Tongue (tissue), 1 donor: ENCODE measurements at regions not wholly inside any gene's neighbourhood (a gene's known extent, or its start where the extent isn't known, plus 50 kb on each side); places are given as distances from the start of the nearest gene placed in this dataset.

Experiments used
- DNase-seq: peaks from one replicate; pipeline ENCODE4 v3.0.0-alpha.2; 2015

DNA sequence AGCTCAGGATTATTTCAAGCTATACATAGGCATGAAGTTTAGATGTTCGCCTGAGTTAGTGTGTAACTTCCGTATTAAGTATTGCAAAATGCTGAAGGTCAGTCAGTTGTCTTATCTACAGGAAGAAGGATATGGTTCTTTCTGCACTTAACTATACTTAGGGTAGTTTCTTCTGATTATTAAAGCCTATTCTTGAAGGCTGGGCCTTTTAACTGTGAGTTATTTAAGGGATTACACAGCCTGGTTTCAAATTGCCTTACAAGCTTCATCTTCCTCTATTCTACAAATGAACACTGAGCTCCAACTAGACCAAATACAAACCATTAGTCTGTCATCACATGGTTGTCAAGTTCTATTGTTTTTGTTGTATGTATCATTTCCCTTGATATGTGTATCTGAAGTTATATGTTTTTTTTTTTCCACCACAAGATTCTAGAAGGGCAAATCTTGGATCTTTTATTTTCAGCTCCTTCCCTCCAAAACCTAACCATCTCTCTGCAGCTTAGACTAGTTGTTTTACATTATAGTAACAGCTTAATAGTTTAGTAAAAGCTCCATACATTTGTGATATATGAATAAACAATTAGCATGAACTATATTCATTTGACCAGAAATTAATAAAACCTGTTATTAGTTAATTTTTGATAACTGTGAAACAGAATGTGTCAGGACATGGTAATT lies 272.9 kb upstream of the KCNMB2 start:
- peak; percentile 6 for DNase-seq

- DNase-seq = no peak
These were observed 268.9 kb upstream of the KCNMB2 start for GRCh38 chr3:178267158-178267844.

GRCh38 chr3:178270838-178271237 lies 265.4 kb upstream of the KCNMB2 start:
- DNase-seq = no peak

DNA sequence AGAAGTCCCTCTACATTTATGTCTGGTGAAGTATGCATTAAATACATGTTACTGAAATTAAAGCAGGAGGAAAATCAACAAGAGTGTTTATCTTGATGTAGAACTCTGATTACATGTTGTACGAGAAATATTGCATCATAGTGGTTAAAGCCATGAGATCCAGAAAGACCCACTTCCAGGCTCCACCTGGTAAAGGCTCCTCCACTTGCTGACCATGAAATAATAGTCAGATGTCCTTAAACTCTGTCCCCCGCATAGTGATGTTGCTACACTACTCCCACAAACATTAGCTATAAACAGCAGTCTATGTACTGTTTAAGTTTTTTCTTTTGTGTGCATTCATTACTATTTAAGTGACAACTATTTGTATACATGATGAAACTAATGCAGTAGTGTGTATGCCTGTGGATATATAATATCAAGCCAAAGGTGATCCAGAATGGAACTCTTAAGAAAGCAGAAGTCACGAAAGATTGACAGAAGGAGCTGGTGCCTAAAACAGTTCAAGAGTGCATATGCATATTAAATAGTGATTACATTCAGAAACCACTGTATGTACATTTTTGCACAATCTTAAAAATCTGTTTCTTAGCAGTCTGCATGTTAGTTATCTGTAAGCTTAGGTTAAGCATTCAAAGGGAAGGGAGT lies 264.4 kb upstream of the KCNMB2 start:
- DNase-seq = no peak

DNA sequence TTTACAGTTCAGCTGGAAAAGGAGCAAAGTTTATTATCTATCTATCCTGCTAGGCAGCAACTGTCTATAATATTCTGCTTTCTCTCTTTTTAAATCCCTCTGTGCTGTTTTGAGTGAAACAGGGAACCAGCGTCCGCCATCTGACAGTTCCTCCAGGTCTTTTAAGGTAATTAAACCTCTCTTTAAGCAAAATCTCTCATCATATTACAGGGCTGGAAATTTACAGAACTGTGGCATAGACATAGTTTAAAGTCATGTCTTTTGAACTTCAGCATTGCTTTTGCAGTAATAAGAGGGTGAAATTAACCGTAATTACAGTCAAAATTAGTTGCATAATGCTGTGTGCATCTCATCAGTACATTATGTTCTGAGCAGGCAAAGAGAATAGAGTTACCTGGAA lies 263.4 kb upstream of the KCNMB2 start:
- DNase-seq = no peak

GRCh38 chr3:178274711-178275110 lies 261.5 kb upstream of the KCNMB2 start:
- DNase-seq = no peak

DNA sequence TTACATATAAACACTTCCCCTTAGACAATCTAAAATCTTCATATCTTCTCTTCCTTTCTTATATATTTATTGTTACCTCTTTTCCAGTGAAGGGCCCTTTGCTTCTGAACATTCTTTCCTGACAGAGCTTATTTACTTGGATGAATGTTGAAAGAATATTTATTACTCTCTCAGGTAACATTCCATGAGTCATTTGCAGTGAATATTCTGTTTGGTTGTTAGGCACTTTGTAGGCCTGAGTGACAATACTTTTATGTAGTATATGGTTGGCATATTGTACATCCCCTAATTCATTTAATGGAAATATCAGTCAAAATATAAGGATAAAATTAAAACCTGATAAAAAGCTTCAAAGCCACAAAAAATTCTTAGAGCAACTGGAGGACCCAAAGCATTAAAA lies 260.9 kb upstream of the KCNMB2 start:
- no peak for DNase-seq

DNA sequence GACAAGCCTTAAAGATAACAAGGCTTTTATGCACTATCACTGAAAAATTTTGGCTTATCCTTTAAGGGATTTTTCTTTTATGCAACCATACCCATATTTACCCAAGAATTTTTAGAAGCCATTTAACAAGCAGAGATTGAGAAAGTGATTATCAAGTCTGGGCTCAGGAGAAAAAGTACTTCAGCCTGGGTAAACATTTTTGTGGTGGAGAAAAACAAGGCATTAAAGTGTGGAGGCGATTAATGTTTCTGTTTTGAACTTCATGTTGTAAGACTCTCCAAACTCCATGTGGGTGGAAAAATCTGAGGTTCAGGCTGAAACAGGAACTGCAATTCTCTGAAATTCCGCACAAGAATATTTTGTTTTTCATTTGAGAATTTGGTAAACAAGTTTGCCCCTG lies 260.4 kb upstream of the KCNMB2 start:
- no peak for DNase-seq

GRCh38 chr3:178277605-178278004 lies 258.6 kb upstream of the KCNMB2 start:
- DNase-seq = no peak

- no peak for DNase-seq
These were observed 252.7 kb upstream of the KCNMB2 start for GRCh38 chr3:178283561-178283960.

- no peak for DNase-seq
These were observed 252.1 kb upstream of the KCNMB2 start for GRCh38 chr3:178284181-178284580.

DNA sequence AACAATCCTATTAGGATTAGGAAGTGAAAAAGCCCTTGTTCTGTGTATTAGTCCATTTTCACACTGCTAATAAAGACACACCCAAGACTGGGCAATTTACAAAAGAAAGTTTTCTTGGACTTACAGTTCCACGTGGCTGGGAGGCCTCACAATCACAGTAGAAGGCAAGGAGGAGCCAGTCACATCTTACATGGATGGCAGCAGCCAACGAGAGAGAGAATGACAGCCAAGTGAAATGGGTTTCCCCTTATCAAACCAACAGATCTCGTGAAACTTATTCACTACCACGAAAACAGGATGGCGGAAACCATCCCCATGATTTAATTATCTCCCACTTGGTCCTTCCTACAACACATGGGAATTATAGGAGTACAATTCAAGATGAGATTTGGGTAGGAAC lies 248.2 kb upstream of the KCNMB2 start:
- DNase-seq = no peak

DNA sequence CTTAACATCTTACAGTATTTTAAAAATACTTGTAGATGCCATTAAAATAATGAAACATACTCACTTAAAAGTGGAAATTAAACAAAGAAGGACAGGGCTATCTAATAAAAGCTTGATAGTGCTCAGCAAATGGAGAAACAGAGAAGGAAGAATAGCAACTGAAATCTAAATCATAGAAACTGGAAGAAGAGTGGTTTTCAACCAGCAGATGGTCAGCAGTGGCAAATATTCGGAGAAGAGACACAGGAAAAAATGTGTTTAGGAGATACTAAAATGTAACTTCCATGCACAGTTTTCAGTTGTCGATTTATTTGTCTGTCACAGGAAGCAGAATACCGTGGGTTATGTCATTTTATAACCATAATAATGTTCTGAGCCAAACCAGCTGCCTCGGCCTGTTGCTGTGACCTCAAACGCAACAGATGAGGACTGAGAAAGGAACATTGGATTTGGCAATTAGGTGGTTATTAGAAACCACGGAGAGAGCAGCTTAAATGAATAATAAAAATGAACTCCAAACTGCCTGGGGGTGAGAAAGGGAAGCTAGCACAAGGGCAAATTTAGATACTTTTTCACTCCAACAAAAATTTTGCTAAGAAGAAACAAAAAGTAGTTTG lies 246.6 kb upstream of the KCNMB2 start:
- DNase-seq = peak; percentile 86

DNA sequence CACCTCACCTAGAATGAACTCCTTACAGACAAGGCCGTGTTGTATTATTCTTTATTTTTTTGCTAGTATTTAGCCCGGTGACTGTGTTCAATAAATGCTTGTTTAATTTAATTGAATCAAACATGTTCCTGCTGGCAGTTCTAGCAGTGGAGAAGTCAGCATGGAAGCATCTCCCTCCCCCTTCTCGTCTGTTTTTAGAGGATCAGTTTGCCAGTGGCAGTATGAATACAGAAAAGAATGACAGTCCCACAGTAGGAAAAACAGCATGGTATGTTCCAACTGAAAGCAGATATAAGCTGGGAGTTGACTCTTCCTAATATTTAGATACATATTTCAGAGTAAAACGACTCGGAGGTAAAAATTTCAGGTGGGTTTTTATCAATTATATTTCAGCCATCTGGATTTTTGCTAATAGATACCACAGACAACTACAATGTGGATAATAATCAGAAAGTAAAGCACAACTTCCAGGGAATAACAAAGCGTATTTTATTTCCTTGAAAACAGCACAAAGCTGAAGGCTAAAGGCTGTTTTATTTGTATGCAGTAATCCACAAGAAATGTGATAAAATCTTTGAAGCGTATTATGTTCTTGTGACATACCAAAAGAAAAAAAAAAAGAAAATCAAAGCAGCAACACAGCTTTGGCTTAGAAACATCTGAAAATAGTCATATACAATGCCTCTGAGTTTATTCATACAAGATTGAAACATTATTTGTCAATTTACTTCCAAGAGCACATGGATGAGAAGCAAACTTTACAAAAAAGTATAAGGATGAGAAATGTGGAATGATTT lies 244.5 kb upstream of the KCNMB2 start:
- DNase-seq = peak; percentile 36

DNA sequence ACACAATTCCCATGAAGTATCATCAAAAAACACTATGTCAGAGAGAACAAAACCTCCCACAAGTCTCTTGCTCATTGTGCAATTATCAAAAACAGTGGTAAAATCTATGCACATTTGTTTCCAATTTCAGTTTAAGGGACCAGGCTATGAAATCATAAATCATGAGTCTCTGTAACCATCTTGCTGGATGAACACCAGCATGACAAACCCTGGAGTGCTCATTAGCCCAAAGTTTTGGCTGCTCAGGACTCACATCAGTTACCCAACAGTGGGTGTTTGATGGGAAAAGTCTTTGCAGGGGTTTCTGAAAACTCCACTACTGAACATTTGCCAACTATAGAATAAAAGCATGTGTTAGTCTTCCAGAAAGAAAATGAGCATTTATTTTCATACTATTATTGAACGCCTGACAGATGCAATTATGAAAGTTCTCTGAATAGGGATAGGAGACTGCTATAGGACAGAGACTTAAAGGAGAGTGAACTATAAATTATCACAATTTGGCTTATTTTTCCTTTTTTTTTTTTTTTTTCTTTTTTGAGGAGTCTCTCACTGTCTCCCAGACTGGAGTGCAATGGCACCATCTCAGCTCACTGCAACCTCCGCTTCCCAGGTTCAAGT lies 240.8 kb upstream of the KCNMB2 start:
- peak; percentile 42 for DNase-seq

DNA sequence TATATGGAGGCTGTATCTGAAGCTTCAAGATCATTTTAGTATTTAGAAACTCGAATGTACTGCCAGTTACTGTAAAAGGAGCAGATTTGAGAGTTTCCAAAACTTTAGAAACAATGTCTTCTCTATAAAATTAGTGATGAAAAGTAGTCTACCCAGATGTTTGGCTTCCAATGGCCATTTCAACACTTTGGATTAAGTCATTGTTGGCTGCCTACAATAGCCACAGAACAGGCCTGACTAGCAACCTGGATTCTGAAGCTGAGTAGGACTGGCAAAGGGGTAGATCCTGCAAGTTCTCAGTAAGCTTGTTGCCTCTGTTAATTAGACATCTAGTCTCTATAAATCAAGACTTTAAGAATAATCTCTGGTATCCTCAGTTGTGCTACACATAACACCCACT lies 239.0 kb upstream of the KCNMB2 start:
- no peak for DNase-seq

GRCh38 chr3:178297740-178298139 lies 238.5 kb upstream of the KCNMB2 start:
- no peak for DNase-seq

GRCh38 chr3:178300441-178300959 lies 235.7 kb upstream of the KCNMB2 start:
- DNase-seq = no peak

DNA sequence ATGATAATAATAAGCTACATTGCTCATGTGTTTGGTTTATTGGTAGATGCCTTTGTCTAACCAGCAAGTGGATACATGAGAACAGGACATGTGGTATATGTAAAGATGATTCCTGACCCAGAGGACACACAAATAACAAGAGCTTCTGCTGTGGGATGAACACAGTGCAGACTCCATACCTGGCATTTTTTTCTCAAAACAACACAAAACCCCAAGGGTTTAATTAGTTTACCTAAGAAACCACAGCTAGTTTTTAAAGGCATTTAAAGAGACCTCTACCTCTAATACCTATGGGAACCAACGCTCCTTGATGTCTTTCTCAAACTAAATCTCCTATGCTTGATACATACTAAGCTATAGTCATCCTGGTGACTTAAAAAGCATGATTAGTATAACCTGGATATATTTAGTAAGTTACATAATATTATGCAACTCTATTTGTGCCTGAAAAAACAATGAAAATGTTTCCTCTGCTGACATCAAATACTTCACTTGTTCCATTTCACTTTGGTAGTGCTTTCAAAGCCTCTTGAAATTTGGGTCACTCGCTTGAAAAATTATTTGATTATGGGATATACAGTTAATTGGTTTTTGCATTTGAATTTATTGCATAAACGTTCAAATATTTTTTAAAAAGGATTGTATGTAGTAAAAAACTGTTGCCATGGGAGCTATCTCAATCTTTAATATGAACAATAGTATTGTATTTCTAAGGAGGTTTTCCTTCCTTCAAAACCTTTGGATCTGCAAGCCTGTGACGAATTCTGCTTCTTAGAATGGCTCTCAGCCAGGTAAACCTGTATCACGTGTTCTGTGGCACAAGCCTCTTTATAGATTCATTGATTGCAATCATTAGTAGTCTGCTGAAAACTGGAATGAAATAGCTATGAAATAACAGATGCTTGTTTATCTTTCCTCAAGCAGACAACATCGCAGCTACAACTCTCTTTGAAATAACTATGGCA lies 233.0 kb upstream of the KCNMB2 start:
- DNase-seq = no peak

- no peak for DNase-seq
These were observed 231.3 kb upstream of the KCNMB2 start for GRCh38 chr3:178304758-178305467.
